GM12873 (cell line): ENCODE measurements at regions not wholly inside any gene's neighbourhood (a gene's known extent, or its start where the extent isn't known, plus 50 kb on each side); places are given as distances from the start of the nearest gene placed in this dataset.

Experiments
- TF ChIP-seq, protein P1 (sequence below): IDR thresholded peaks from 2 replicates; pipeline ENCODE4 v1.5.1; 2012; ENCODE audit warnings: low read depth, mild to moderate bottlenecking, moderate library complexity, low read length, control low read depth; ENCODE audit not compliant: insufficient read depth; ENCODE audit errors: missing control alignments

DNA sequence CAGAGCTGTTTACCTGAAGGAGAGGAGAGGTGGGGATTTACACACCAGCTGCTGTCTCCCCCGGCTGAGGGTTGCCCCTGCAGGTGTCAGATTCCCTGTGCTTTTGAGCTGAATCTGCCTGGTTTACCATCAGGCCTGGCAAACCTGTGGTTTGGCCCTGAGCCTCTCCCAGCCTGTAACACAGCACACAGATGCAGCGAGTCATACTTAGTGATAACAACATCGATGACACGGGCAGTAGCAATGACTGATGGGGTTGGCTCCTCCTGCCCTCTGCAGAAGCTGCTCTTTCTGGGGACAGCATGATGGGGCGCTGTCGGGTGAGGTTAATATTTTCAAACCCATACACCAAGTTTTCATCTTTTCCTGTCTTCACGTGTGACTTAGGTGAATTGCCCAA is 380.0 kb upstream of the B3GAT1 start:
- TF ChIP-seq, protein P1, sequence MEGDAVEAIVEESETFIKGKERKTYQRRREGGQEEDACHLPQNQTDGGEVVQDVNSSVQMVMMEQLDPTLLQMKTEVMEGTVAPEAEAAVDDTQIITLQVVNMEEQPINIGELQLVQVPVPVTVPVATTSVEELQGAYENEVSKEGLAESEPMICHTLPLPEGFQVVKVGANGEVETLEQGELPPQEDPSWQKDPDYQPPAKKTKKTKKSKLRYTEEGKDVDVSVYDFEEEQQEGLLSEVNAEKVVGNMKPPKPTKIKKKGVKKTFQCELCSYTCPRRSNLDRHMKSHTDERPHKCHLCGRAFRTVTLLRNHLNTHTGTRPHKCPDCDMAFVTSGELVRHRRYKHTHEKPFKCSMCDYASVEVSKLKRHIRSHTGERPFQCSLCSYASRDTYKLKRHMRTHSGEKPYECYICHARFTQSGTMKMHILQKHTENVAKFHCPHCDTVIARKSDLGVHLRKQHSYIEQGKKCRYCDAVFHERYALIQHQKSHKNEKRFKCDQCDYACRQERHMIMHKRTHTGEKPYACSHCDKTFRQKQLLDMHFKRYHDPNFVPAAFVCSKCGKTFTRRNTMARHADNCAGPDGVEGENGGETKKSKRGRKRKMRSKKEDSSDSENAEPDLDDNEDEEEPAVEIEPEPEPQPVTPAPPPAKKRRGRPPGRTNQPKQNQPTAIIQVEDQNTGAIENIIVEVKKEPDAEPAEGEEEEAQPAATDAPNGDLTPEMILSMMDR = no peak

DNA sequence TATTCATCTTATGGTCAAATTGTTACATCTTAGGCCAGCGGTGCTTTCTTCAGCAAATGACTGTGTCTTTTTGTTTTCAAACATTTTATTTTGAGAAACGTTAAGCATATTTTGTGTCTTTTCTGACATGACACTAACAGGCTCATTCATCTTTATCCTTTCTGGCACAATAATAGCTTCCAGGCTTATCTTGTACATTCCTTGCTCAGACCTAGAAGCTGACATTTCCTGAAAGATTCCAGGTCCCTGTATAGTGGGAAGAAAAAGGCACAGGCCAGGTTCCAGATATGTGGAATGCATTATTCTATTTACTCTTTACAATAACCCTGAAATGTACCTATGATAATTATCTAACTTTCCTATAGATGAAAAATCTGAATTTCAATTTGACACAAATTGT is 379.1 kb upstream of the B3GAT1 start:
- TF ChIP-seq, protein P1 = no peak

DNA sequence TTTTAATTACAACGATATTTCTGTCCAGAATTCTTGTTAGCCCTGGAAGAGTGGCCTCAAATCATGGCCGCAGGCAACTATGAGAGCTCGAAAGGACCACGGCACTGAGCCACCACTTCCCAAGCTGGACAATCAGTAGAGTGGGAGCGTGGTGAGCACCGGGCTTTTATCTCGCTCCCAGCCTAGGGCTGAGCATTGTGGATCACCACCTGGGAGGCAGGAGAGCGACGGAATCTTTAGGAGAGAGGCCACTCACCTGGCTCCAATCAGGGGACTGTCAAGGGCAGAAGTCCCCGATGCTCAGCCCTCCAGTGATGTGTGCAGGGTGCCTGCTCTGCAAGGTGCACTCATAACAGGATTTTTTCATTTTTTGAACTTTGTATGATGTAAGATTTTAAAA is 377.1 kb upstream of the B3GAT1 start:
- TF ChIP-seq, protein P1 = no peak

DNA sequence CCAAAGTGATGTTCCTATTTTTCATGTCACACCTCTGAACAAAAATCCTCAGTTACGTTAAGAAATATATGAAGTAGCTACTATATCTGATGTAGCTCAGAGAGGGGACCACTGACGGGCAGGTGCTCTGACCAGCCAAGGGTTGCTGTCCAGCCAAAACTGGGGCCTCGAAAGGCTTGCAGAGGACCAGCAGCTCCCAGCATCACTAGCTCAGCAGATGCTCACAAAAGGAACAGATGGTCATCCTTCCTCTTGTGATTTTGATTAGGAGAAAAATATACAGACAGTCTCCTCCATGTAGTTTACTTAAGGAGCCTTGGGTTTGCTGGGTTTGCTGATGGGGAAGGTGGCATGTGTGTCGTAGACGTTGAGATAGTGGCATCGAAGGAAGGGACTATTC is 374.6 kb upstream of the B3GAT1 start:
- TF ChIP-seq, protein P1 = no peak

DNA sequence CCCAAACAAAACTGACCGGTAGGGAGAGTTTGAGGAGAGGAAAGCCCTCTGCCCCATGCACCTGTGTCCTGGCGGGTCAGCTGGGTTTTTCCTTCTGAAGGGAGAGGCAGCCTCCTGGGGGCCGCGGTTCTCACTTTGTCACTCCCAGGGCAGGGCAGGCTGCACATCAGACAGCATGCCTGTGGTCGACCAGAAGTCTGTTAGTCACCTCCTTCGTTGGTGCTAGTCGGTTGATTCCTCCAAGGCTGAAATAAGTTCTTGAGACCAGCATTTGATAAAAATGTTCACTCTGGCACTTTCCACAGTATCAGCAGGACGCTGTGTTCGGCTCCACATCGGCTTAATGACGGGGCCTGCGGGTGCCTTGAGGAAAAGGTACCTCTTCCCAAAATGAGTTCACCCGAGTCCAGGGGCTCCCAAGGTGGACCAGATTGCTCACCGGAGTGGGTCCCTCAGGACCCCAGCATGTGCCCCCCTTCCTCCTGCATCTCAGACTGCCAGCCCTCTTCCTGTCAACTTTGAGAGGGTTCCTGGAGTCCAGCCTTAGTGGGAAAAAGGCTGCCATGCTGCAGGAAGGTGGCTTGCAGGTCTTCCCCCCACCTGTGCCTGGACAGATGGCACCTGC is 373.7 kb upstream of the B3GAT1 start:
- TF ChIP-seq, protein P1 = no peak

DNA sequence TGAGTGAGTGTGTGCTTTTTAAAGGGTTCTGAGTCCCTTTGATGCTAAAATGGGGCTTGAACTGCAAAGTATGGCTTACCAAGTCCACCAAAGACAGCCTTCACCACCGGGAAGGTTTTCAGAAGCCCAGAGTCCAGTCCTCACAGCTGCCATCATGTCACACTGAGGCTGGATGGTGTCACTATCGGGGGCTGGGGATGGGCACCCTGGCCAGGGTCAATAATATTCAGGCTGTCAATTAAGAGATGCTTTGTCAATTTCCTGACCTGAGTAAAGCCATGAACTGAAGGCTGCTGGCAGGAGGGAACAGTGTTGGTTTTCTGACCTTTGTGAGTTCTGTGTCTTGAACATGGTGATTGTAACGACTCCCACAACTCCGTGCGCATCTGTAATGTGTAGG is 373.0 kb upstream of the B3GAT1 start:
- TF ChIP-seq, protein P1 = no peak

DNA sequence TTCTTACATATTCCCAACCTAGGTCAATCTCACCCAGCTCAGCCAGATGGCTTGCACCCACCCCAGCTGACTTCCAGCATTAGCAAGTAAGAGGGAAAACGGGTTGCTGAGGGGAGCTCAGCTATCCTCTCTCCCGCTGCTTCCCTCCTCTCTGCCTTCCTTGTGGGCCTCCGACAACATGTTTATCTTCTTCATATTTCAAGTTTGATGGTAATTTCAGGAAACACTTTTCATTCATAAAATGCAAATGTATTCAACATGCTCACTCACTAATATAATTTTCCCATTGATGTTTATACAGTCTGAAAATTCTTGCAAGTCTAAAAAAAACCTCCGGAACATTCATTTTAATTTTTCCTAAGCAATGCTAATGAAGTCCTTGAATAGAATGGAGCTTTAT is 372.5 kb upstream of the B3GAT1 start:
- TF ChIP-seq, protein P1 = no peak
